DOHH2 (cell line): ENCODE measurements at regions not wholly inside any gene's neighbourhood (a gene's known extent, or its start where the extent isn't known, plus 50 kb on each side); places are given as distances from the start of the nearest gene placed in this dataset.

Experiments
- H3F3A ChIP-seq: fragments of 200-600 bp; sonication (generic), shearing (Covaris generic); 2 replicates; pipeline ENCODE4 v1.6.0; 2016; ENCODE audit warnings: antibody characterized with exemption, mild to moderate bottlenecking; ENCODE audit not compliant: control insufficient read depth, insufficient read depth
- H3K27ac ChIP-seq: fragments of 200-600 bp; sonication (generic); 2 replicates; pipeline ENCODE4 v1.5.1; 2014; ENCODE audit warnings: low read depth, mild to moderate bottlenecking, low read length, moderate library complexity
- H3K27me3 ChIP-seq: fragments of 200-600 bp; sonication (generic); 2 replicates; pipeline ENCODE4 v1.6.1; 2014; ENCODE audit warnings: mild to moderate bottlenecking, low read length, mixed read lengths; ENCODE audit not compliant: control insufficient read depth
- H3K36me3 ChIP-seq: fragments of 200-600 bp; sonication (generic); 2 replicates; pipeline ENCODE4 v1.6.1; 2014; ENCODE audit warnings: mild to moderate bottlenecking, low read length, moderate library complexity, mixed read lengths; ENCODE audit not compliant: control insufficient read depth
- H3K4me1 ChIP-seq: fragments of 200-600 bp; sonication (generic); 2 replicates; pipeline ENCODE4 v1.6.1; 2014; ENCODE audit warnings: mild to moderate bottlenecking, low read length, mixed read lengths; ENCODE audit not compliant: control insufficient read depth
- H3K4me2 ChIP-seq: fragments of 200-600 bp; sonication (generic); 2 replicates; pipeline ENCODE4 v1.6.0; 2014; ENCODE audit warnings: mild to moderate bottlenecking, low read length, moderate library complexity
- H3K4me3 ChIP-seq: fragments of 200-600 bp; sonication (generic); 2 replicates; pipeline ENCODE4 v1.5.1; 2014; ENCODE audit warnings: mild to moderate bottlenecking, low read length, mixed read lengths
- H3K79me2 ChIP-seq: fragments of 200-600 bp; sonication (generic); 2 replicates; pipeline ENCODE4 v1.6.1; 2014; ENCODE audit warnings: mild to moderate bottlenecking, low read length, mixed read lengths; ENCODE audit not compliant: control insufficient read depth
- H3K9me2 ChIP-seq: fragments of 200-600 bp; sonication (generic); replicated peaks from 2 replicates; pipeline ENCODE4 v1.6.1; 2014; ENCODE audit warnings: mild to moderate bottlenecking, low read length, mixed read lengths; ENCODE audit not compliant: control insufficient read depth
- H3K9me3 ChIP-seq: fragments of 200-600 bp; sonication (generic); 2 replicates; pipeline ENCODE4 v1.6.1; 2014; ENCODE audit warnings: antibody characterized with exemption, low read length, mixed read lengths; ENCODE audit not compliant: control insufficient read depth, insufficient read depth
- H4K20me1 ChIP-seq: fragments of 200-600 bp; sonication (generic); 2 replicates; pipeline ENCODE4 v1.6.0; 2014; ENCODE audit warnings: low read depth, mild to moderate bottlenecking, antibody characterized with exemption, low read length, moderate library complexity; ENCODE audit not compliant: control insufficient read depth, insufficient read depth
- EZH2phosphoT487 ChIP-seq: fragments of 200-600 bp; sonication (generic); IDR thresholded peaks from 2 replicates; pipeline ENCODE4 v1.6.1; 2017; ENCODE audit warnings: borderline replicate concordance, mild to moderate bottlenecking, antibody characterized with exemption, low read length, moderate library complexity, mixed read lengths
- TF ChIP-seq, protein P1 (sequence below): fragments of 200-600 bp; sonication (generic); IDR thresholded peaks from one replicate; pipeline ENCODE4 v1.5.1; 2014; ENCODE audit warnings: antibody characterized with exemption, mild to moderate bottlenecking, low read depth, low read length; ENCODE audit not compliant: poor library complexity, severe bottlenecking

DNA sequence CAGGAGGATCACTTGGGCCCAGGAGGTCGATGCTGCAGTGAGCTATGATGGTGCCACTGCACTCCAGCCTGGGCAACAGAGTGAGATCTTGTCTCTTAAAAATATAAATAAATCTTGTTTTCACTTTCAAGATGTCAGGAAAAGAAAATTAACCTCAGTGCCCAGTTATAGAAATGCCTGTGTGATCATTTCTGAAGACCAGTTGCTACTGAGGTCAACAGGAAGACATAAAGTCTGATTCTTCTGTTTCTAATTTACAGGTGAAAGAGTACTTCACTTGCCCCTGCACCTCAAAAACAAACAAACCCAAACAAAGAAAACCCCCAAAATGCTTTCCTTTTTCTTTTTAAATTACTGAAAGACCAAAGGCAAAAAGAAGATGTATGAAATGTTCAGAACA, 174.3 kb upstream of the NBEA start:
- Histone ChIP-seq H3K9me2 (no peaks in the 10 kb centered on the region), H3K4me2 (no peak overlapping the region), H3K27ac (no peak overlapping the region), H4K20me1 (no peaks in the 10 kb centered on the region), H3K27me3 (no peaks in the 10 kb centered on the region), H3K9me3 (no peaks in the 10 kb centered on the region), H3K4me3 (no peak overlapping the region), H3K4me1 (no peaks in the 10 kb centered on the region), H3F3A (no peaks in the 10 kb centered on the region), H3K79me2 (no peaks in the 10 kb centered on the region), H3K36me3 (no peaks in the 10 kb centered on the region)
- TF ChIP-seq, protein P1, sequence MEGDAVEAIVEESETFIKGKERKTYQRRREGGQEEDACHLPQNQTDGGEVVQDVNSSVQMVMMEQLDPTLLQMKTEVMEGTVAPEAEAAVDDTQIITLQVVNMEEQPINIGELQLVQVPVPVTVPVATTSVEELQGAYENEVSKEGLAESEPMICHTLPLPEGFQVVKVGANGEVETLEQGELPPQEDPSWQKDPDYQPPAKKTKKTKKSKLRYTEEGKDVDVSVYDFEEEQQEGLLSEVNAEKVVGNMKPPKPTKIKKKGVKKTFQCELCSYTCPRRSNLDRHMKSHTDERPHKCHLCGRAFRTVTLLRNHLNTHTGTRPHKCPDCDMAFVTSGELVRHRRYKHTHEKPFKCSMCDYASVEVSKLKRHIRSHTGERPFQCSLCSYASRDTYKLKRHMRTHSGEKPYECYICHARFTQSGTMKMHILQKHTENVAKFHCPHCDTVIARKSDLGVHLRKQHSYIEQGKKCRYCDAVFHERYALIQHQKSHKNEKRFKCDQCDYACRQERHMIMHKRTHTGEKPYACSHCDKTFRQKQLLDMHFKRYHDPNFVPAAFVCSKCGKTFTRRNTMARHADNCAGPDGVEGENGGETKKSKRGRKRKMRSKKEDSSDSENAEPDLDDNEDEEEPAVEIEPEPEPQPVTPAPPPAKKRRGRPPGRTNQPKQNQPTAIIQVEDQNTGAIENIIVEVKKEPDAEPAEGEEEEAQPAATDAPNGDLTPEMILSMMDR: no peak
- no peak for TF ChIP-seq EZH2phosphoT487

GRCh38 chr13:34772206-34772605, 169.9 kb upstream of the NBEA start:
- Histone ChIP-seq H3K9me2 (no peaks in the 10 kb centered on the region), H3K4me3 (no peak overlapping the region), H3K27me3 (no peaks in the 10 kb centered on the region), H3F3A (no peaks in the 10 kb centered on the region), H3K79me2 (no peaks in the 10 kb centered on the region), H3K4me1 (no peaks in the 10 kb centered on the region), H3K27ac (no peak overlapping the region), H3K9me3 (no peaks in the 10 kb centered on the region), H3K36me3 (no peaks in the 10 kb centered on the region), H4K20me1 (no peaks in the 10 kb centered on the region), H3K4me2 (no peak overlapping the region)
- no peak for TF ChIP-seq EZH2phosphoT487
- TF ChIP-seq, protein P1: no peak

DNA sequence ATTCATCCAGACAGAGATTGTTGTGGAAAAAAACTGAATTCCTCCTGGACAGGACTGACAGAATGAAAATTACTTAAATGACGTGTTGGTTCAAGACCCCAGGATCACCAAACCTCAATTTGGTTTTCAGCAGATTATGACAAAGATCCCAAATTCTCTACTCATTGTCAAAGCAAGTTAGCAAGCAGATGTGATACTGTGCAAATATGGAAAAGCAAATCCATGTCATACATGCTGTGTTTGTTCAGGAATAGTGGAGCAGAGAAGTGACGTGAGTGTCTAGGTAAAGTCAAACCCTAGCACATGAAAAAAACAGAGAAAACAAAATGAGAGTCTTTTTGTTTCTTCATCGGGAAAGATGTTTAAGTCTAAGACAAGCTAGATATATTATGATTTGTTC, 169.2 kb upstream of the NBEA start:
- Histone ChIP-seq H3K79me2 (no peaks in the 10 kb centered on the region), H3K27ac (no peak overlapping the region), H3K9me2 (no peaks in the 10 kb centered on the region), H3K4me1 (no peaks in the 10 kb centered on the region), H4K20me1 (no peaks in the 10 kb centered on the region), H3K27me3 (no peaks in the 10 kb centered on the region), H3K4me2 (no peak overlapping the region), H3F3A (no peaks in the 10 kb centered on the region), H3K9me3 (no peaks in the 10 kb centered on the region), H3K36me3 (no peaks in the 10 kb centered on the region), H3K4me3 (no peak overlapping the region)
- no peak for TF ChIP-seq EZH2phosphoT487
- TF ChIP-seq, protein P1: no peak

- no peaks in the 10 kb centered on the region for H3K9me2 ChIP-seq
- no peaks in the 10 kb centered on the region for H4K20me1 ChIP-seq
- no peaks in the 10 kb centered on the region for H3F3A ChIP-seq
- H3K4me1 ChIP-seq: no peaks in the 10 kb centered on the region
- H3K79me2 ChIP-seq: no peaks in the 10 kb centered on the region
- H3K9me3 ChIP-seq: no peaks in the 10 kb centered on the region
- no peak overlapping the region for H3K4me2 ChIP-seq
- H3K27me3 ChIP-seq: no peaks in the 10 kb centered on the region
- no peaks in the 10 kb centered on the region for H3K36me3 ChIP-seq
- H3K4me3 ChIP-seq: no peak overlapping the region
- TF ChIP-seq, protein P1: no peak
- TF ChIP-seq EZH2phosphoT487: no peak
- no peak overlapping the region for H3K27ac ChIP-seq
Observed at GRCh38 chr13:34776390-34776981, 165.6 kb upstream of the NBEA start.
